ENCODE measurements at regions not wholly inside any gene's neighbourhood (a gene's known extent, or its start where the extent isn't known, plus 50 kb on each side); places are given as distances from the start of the nearest gene placed in this dataset.
"Not testable (repeated sequence)": the region's sequence is repeated elsewhere in the genome, so short reads cannot be mapped to it uniquely, and the experiment has no call there.

DNA sequence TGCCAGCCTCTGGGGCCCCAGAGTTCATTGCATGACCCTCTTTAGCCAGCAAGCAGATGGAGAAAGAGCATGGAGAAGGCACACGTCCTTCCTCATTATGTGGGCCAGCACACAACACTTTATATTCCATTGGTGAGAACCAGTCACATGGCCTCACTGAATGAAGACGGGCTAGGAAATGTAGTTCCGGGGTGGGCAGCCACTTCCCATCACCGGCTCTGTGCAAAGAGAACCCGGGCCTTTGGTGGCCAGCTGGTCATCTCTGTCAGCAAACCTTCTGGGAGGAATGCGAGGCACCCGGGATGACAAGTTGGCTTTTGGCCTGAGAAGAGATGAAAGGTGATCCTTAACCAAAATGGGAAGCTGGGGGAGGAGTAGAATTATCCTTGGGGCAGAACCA is 90.2 kb upstream of the VGLL4 start:
- H3K27me3 Mint-ChIP-seq (ENCODE audit: low read depth), result no peaks in the 10 kb centered on the region
- H3K27ac Mint-ChIP-seq, result no peak overlapping the region
- no peaks in the 10 kb centered on the region for H3K36me3 Mint-ChIP-seq (ENCODE audit: low read depth)
- TF ChIP-seq, protein P1, sequence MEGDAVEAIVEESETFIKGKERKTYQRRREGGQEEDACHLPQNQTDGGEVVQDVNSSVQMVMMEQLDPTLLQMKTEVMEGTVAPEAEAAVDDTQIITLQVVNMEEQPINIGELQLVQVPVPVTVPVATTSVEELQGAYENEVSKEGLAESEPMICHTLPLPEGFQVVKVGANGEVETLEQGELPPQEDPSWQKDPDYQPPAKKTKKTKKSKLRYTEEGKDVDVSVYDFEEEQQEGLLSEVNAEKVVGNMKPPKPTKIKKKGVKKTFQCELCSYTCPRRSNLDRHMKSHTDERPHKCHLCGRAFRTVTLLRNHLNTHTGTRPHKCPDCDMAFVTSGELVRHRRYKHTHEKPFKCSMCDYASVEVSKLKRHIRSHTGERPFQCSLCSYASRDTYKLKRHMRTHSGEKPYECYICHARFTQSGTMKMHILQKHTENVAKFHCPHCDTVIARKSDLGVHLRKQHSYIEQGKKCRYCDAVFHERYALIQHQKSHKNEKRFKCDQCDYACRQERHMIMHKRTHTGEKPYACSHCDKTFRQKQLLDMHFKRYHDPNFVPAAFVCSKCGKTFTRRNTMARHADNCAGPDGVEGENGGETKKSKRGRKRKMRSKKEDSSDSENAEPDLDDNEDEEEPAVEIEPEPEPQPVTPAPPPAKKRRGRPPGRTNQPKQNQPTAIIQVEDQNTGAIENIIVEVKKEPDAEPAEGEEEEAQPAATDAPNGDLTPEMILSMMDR (IDR thresholded peaks at IDR 0.05; ENCODE audit: unreplicated experiment in 3 of 3), result no peak
- peaks cover 12% of the 10 kb centered on the region for H3K4me1 Mint-ChIP-seq
- no peak overlapping the region for H3K4me3 Mint-ChIP-seq
- no peaks in the 10 kb centered on the region for H3K9me3 Mint-ChIP-seq

- H3K4me3 Mint-ChIP-seq, result no peak overlapping the region
- H3K27me3 Mint-ChIP-seq (ENCODE audit: low read depth), result peaks cover 24% of the 10 kb centered on the region
- H3K36me3 Mint-ChIP-seq (ENCODE audit: low read depth), result no peaks in the 10 kb centered on the region
- TF ChIP-seq, protein P1 (IDR thresholded peaks at IDR 0.05; ENCODE audit: unreplicated experiment in 3 of 3), result no peak
- peaks cover under 1% of the 10 kb centered on the region for H3K4me1 Mint-ChIP-seq
- H3K27ac Mint-ChIP-seq, result no peak overlapping the region
- no peaks in the 10 kb centered on the region for H3K9me3 Mint-ChIP-seq
Observed at GRCh38 chr3:11727207-11727606, 83.5 kb upstream of the VGLL4 start.

DNA sequence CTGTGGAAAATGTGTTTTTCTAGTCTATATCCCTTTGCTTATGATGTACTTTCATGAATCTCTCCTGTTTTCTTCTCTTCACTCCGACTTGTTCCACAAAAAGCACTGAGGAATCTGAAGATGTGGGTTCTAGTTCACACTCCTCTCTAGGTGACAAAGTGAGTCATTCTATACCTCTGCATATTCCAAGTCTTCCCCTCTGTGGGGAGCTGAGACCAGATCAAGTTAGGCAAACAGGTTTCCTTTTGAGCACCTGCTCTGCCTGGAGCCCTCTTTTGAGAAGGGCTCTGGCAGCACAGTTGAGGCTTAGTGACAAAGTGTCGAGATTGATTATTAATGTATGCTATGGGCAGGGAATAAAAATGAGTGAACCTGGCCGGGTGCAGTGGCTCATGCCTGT is 82.4 kb upstream of the VGLL4 start:
- no peak overlapping the region for H3K4me3 Mint-ChIP-seq
- peaks cover 24% of the 10 kb centered on the region for H3K27me3 Mint-ChIP-seq (ENCODE audit: low read depth)
- no peaks in the 10 kb centered on the region for H3K9me3 Mint-ChIP-seq
- no peak overlapping the region for H3K27ac Mint-ChIP-seq
- H3K36me3 Mint-ChIP-seq (ENCODE audit: low read depth), result no peaks in the 10 kb centered on the region
- TF ChIP-seq, protein P1 (IDR thresholded peaks at IDR 0.05; ENCODE audit: unreplicated experiment in 3 of 3), result no peak
- H3K4me1 Mint-ChIP-seq, result peaks cover 11% of the 10 kb centered on the region

DNA sequence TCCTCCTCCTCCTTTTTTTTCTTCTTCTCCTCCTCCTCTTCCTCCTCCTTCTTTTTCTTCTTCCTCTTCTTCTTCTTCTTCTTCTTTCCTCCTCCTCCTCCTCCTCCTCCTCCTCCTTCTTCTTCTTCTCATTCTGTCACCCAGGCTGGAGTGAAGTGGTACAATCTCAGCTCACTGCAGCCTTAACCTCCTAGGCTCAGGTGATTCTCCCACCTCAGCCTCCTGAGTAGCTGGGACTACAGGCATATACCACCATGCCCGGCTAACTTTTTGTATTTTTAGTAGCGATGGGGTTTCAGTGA is 81.6 kb upstream of the VGLL4 start:
- peaks cover 19% of the 10 kb centered on the region for H3K4me1 Mint-ChIP-seq

GRCh38 chr3:11724615-11725339 is 81.1 kb upstream of the VGLL4 start:
- TF ChIP-seq, protein P1 (IDR thresholded peaks at IDR 0.05; ENCODE audit: unreplicated experiment in 3 of 3), result no peak
- Mint-ChIP-seq H3K27ac (no peak overlapping the region), H3K4me1 (peaks cover 21% of the 10 kb centered on the region), H3K27me3 (ENCODE audit: low read depth) (peaks cover 27% of the 10 kb centered on the region), H3K9me3 (no peaks in the 10 kb centered on the region), H3K36me3 (ENCODE audit: low read depth) (no peaks in the 10 kb centered on the region), H3K4me3 (no peak overlapping the region)

More for the DNA sequence above, 81.6 kb upstream of the VGLL4 start:
- peaks cover 27% of the 10 kb centered on the region for H3K27me3 Mint-ChIP-seq (ENCODE audit: low read depth)
- not testable (repeated sequence) for H3K9me3 Mint-ChIP-seq; H3K36me3 Mint-ChIP-seq (ENCODE audit: low read depth); H3K4me3 Mint-ChIP-seq; H3K27ac Mint-ChIP-seq

GRCh38 chr3:11721479-11721878 is 77.8 kb upstream of the VGLL4 start:
- Mint-ChIP-seq H3K27me3 (ENCODE audit: low read depth) (peaks cover 25% of the 10 kb centered on the region), H3K27ac (peak overlapping the region; percentile 88 to 96 (median 95)), H3K9me3 (no peaks in the 10 kb centered on the region), H3K36me3 (ENCODE audit: low read depth) (no peaks in the 10 kb centered on the region), H3K4me1 (peaks cover 34% of the 10 kb centered on the region), H3K4me3 (peak overlapping the region; percentile 89 to 96 (median 91))
- TF ChIP-seq, protein P1 (IDR thresholded peaks at IDR 0.05; ENCODE audit: unreplicated experiment in 3 of 3), result no peak
